ENCODE measurements at regions not wholly inside any gene's neighbourhood (a gene's known extent, or its start where the extent isn't known, plus 50 kb on each side); places are given as distances from the start of the nearest gene placed in this dataset.

GRCh38 chr2:16285813-16286510 is 345.6 kb downstream of the MYCN start:
- Histone ChIP-seq H3K4me3 (ENCODE audit: insufficient read depth, low read length, poor library complexity, severe bottlenecking) (no peak overlapping the region), H2AFZ (ENCODE audit: low read depth, low read length, severe bottlenecking) (no peak overlapping the region), H3K9me3 (ENCODE audit: insufficient read depth, low read length) (no peaks in the 10 kb centered on the region), H3F3A (ENCODE audit: insufficient read depth) (no peaks in the 10 kb centered on the region), H3K9ac (ENCODE audit: low read length) (no peak overlapping the region), H3K4me2 (ENCODE audit: low read depth, low read length, poor library complexity, severe bottlenecking) (no peak overlapping the region), H3K79me2 (ENCODE audit: insufficient read depth, low read length) (no peaks in the 10 kb centered on the region), H3K36me3 (ENCODE audit: low read length) (no peaks in the 10 kb centered on the region), H3K27me3 (ENCODE audit: low read length) (no peaks in the 10 kb centered on the region), H3K27ac (ENCODE audit: low read depth, low read length) (no peak overlapping the region), H3K9me2 (replicated peaks; ENCODE audit: insufficient read depth, low read length) (no peaks in the 10 kb centered on the region), H4K20me1 (ENCODE audit: low read depth, low read length) (no peaks in the 10 kb centered on the region)
- TF ChIP-seq CTCF (IDR thresholded peaks at IDR 0.05; ENCODE audit: insufficient read depth, low read length, poor library complexity, severe bottlenecking) (no peak), EZH2phosphoT487 (conservative IDR thresholded peaks at IDR 0.05; ENCODE audit: low read length) (no peak)

GRCh38 chr2:16284941-16285625 is 344.7 kb downstream of the MYCN start:
- TF ChIP-seq EZH2phosphoT487 (conservative IDR thresholded peaks at IDR 0.05; ENCODE audit: low read length) = no peak
- TF ChIP-seq CTCF (IDR thresholded peaks at IDR 0.05; ENCODE audit: insufficient read depth, low read length, poor library complexity, severe bottlenecking) = no peak
- Histone ChIP-seq H3K9me2 (replicated peaks; ENCODE audit: insufficient read depth, low read length) (no peaks in the 10 kb centered on the region), H2AFZ (ENCODE audit: low read depth, low read length, severe bottlenecking) (no peak overlapping the region), H3K4me2 (ENCODE audit: low read depth, low read length, poor library complexity, severe bottlenecking) (no peak overlapping the region), H3F3A (ENCODE audit: insufficient read depth) (no peaks in the 10 kb centered on the region), H3K27ac (ENCODE audit: low read depth, low read length) (no peak overlapping the region), H3K9me3 (ENCODE audit: insufficient read depth, low read length) (no peaks in the 10 kb centered on the region), H3K4me3 (ENCODE audit: insufficient read depth, low read length, poor library complexity, severe bottlenecking) (no peak overlapping the region), H3K79me2 (ENCODE audit: insufficient read depth, low read length) (no peaks in the 10 kb centered on the region), H3K36me3 (ENCODE audit: low read length) (no peaks in the 10 kb centered on the region), H3K9ac (ENCODE audit: low read length) (no peak overlapping the region), H4K20me1 (ENCODE audit: low read depth, low read length) (no peaks in the 10 kb centered on the region), H3K27me3 (ENCODE audit: low read length) (no peaks in the 10 kb centered on the region)

- no peak overlapping the region for H3K27ac ChIP-seq (ENCODE audit: low read depth, low read length)
- TF ChIP-seq EZH2phosphoT487 (conservative IDR thresholded peaks at IDR 0.05; ENCODE audit: low read length) (no peak), CTCF (IDR thresholded peaks at IDR 0.05; ENCODE audit: insufficient read depth, low read length, poor library complexity, severe bottlenecking) (no peak)
- no peak overlapping the region for H2AFZ ChIP-seq (ENCODE audit: low read depth, low read length, severe bottlenecking)
- no peaks in the 10 kb centered on the region for H3F3A ChIP-seq (ENCODE audit: insufficient read depth)
- no peak overlapping the region for H3K4me3 ChIP-seq (ENCODE audit: insufficient read depth, low read length, poor library complexity, severe bottlenecking)
- no peaks in the 10 kb centered on the region for H3K36me3 ChIP-seq (ENCODE audit: low read length)
- H3K9me2 ChIP-seq (replicated peaks; ENCODE audit: insufficient read depth, low read length) = no peaks in the 10 kb centered on the region
- no peaks in the 10 kb centered on the region for H3K9me3 ChIP-seq (ENCODE audit: insufficient read depth, low read length)
- no peak overlapping the region for H3K4me2 ChIP-seq (ENCODE audit: low read depth, low read length, poor library complexity, severe bottlenecking)
- no peaks in the 10 kb centered on the region for H3K27me3 ChIP-seq (ENCODE audit: low read length)
- no peaks in the 10 kb centered on the region for H3K79me2 ChIP-seq (ENCODE audit: insufficient read depth, low read length)
- H3K9ac ChIP-seq (ENCODE audit: low read length) = no peak overlapping the region
- no peaks in the 10 kb centered on the region for H4K20me1 ChIP-seq (ENCODE audit: low read depth, low read length)
Observed at GRCh38 chr2:16283071-16283850, 342.9 kb downstream of the MYCN start.
